ENCODE measurements at regions not wholly inside any gene's neighbourhood (a gene's known extent, or its start where the extent isn't known, plus 50 kb on each side); places are given as distances from the start of the nearest gene placed in this dataset.
"Not testable (repeated sequence)": the region's sequence is repeated elsewhere in the genome, so short reads cannot be mapped to it uniquely, and the experiment has no call there.

DNA sequence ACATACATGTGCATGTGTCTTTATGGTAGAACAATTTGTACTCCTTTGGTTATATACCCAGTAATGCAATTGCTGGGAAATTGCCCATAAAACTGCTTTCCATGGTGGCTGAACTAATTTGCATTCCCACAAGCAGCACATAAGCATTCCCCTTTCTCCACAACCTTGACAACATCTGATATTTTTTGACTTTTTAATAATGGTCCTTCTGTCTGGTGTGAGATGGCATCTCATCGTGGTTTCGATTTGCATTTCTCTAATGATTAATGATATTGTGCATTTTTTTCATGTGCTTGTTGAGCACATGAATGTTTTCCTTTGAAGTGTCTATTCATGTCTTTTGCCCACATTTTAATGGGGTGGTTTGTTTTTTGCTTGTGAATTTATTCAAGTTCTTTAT is 166.0 kb downstream of the TMEM47 start:
- DNase-seq (ENCODE audit: low spot score, unreplicated experiment): no peak
- H3K9me3 Mint-ChIP-seq (ENCODE audit: low read depth): no peaks in the 10 kb centered on the region
- H3K4me3 Mint-ChIP-seq (ENCODE audit: low read depth): no peak overlapping the region
- TF ChIP-seq, protein P1, sequence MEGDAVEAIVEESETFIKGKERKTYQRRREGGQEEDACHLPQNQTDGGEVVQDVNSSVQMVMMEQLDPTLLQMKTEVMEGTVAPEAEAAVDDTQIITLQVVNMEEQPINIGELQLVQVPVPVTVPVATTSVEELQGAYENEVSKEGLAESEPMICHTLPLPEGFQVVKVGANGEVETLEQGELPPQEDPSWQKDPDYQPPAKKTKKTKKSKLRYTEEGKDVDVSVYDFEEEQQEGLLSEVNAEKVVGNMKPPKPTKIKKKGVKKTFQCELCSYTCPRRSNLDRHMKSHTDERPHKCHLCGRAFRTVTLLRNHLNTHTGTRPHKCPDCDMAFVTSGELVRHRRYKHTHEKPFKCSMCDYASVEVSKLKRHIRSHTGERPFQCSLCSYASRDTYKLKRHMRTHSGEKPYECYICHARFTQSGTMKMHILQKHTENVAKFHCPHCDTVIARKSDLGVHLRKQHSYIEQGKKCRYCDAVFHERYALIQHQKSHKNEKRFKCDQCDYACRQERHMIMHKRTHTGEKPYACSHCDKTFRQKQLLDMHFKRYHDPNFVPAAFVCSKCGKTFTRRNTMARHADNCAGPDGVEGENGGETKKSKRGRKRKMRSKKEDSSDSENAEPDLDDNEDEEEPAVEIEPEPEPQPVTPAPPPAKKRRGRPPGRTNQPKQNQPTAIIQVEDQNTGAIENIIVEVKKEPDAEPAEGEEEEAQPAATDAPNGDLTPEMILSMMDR (IDR thresholded peaks at IDR 0.05; ENCODE audit: unreplicated experiment): no peak
- no peaks in the 10 kb centered on the region for H3K4me1 Mint-ChIP-seq (ENCODE audit: low read depth)
- H3K27ac Mint-ChIP-seq: no peak overlapping the region
- no peaks in the 10 kb centered on the region for H3K36me3 Mint-ChIP-seq (ENCODE audit: insufficient read depth)
- no peaks in the 10 kb centered on the region for H3K27me3 Mint-ChIP-seq

GRCh38 chrX:34487364-34487763 is 169.7 kb downstream of the TMEM47 start:
- no peak for DNase-seq (ENCODE audit: low spot score, unreplicated experiment)
- H3K27me3 Mint-ChIP-seq: no peaks in the 10 kb centered on the region
- no peaks in the 10 kb centered on the region for H3K36me3 Mint-ChIP-seq (ENCODE audit: insufficient read depth)

DNA sequence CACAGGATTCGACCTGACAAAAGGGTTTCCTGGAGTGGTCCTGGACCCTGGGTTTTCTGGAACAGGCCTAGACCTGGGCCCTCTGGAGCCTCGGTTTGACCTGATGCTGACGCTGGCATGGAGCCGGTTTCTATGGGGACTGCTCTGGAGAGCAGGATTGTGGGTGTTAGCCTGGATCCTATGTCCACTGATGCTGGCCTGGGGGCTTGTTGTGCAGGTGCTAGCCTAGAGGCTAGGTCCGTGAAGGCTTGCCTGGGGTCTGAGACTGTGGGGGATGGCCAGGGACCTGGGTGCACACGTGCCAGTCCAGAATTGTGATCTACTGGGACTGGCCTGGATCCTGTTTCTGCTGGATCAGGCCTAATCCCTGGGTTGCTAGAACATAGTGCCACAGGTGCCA is 173.1 kb downstream of the TMEM47 start:
- Mint-ChIP-seq H3K36me3 (ENCODE audit: insufficient read depth) (no peaks in the 10 kb centered on the region), H3K27ac (no peak overlapping the region), H3K4me3 (ENCODE audit: low read depth) (no peak overlapping the region), H3K4me1 (ENCODE audit: low read depth) (no peaks in the 10 kb centered on the region), H3K27me3 (no peaks in the 10 kb centered on the region), H3K9me3 (ENCODE audit: low read depth) (no peaks in the 10 kb centered on the region)
- TF ChIP-seq, protein P1 (IDR thresholded peaks at IDR 0.05; ENCODE audit: unreplicated experiment): no peak
- DNase-seq (ENCODE audit: low spot score, unreplicated experiment): no peak

More at GRCh38 chrX:34487364-34487763, 169.7 kb downstream of the TMEM47 start:
- no peak overlapping the region for H3K4me3 Mint-ChIP-seq (ENCODE audit: low read depth)
- no peak overlapping the region for H3K27ac Mint-ChIP-seq
- TF ChIP-seq, protein P1 (IDR thresholded peaks at IDR 0.05; ENCODE audit: unreplicated experiment): no peak
- no peaks in the 10 kb centered on the region for H3K9me3 Mint-ChIP-seq (ENCODE audit: low read depth)
- no peaks in the 10 kb centered on the region for H3K4me1 Mint-ChIP-seq (ENCODE audit: low read depth)

DNA sequence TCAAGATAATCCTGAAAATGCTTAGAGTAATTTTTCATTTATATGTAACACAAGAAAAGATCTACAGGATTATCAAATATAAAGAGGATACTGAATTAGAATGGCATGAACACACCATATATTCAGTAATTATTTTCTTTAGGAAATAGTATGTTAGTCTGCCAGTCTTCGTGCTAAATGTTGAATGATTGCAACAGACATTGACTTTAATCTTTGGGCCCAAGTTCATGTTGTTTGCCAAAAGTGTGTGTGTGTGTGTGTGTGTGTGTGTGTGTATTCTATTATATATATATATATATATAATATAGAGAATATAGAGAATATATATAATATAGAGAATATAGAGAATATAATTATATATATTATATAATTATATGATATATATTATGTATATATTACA is 186.6 kb downstream of the TMEM47 start:
- H3K4me1 Mint-ChIP-seq (ENCODE audit: low read depth): no peaks in the 10 kb centered on the region
- no peaks in the 10 kb centered on the region for H3K27me3 Mint-ChIP-seq
- TF ChIP-seq, protein P1 (IDR thresholded peaks at IDR 0.05; ENCODE audit: unreplicated experiment): no peak
- H3K4me3 Mint-ChIP-seq (ENCODE audit: low read depth): no peak overlapping the region
- H3K27ac Mint-ChIP-seq: no peak overlapping the region
- DNase-seq (ENCODE audit: low spot score, unreplicated experiment): no peak
- no peaks in the 10 kb centered on the region for H3K9me3 Mint-ChIP-seq (ENCODE audit: low read depth)
- H3K36me3 Mint-ChIP-seq (ENCODE audit: insufficient read depth): no peaks in the 10 kb centered on the region

GRCh38 chrX:34467437-34467836 is 189.6 kb downstream of the TMEM47 start:
- H3K9me3 Mint-ChIP-seq (ENCODE audit: low read depth): no peaks in the 10 kb centered on the region
- no peak for DNase-seq (ENCODE audit: low spot score, unreplicated experiment)
- H3K36me3 Mint-ChIP-seq (ENCODE audit: insufficient read depth): no peaks in the 10 kb centered on the region
- H3K27me3 Mint-ChIP-seq: no peaks in the 10 kb centered on the region
- no peaks in the 10 kb centered on the region for H3K4me1 Mint-ChIP-seq (ENCODE audit: low read depth)
- no peak overlapping the region for H3K4me3 Mint-ChIP-seq (ENCODE audit: low read depth)
- TF ChIP-seq, protein P1 (IDR thresholded peaks at IDR 0.05; ENCODE audit: unreplicated experiment): no peak
- no peak overlapping the region for H3K27ac Mint-ChIP-seq

DNA sequence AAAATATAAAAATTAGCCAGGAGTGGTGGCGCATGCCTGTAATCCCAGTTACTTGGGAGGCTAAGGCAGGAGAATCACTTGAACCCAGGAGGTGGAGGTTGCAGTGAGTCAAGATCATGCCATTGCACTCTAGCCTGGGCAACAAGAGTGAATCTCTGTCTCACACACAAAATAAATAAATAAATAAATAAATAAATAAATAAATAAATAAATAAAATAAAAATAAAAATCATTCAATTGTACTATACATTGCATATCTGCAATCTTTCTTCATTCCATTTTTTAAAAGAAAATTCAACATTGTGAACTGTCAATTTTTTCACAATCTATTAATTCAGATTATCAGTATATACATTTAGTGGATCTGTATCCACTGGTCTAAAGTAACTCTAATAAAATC is 193.9 kb downstream of the TMEM47 start:
- DNase-seq (ENCODE audit: low spot score, unreplicated experiment); H3K36me3 Mint-ChIP-seq (ENCODE audit: insufficient read depth); H3K27ac Mint-ChIP-seq; H3K27me3 Mint-ChIP-seq; H3K9me3 Mint-ChIP-seq (ENCODE audit: low read depth); H3K4me1 Mint-ChIP-seq (ENCODE audit: low read depth); H3K4me3 Mint-ChIP-seq (ENCODE audit: low read depth): not testable (repeated sequence)

- not testable (repeated sequence) for H3K27ac Mint-ChIP-seq; H3K36me3 Mint-ChIP-seq (ENCODE audit: insufficient read depth); H3K4me1 Mint-ChIP-seq (ENCODE audit: low read depth); H3K4me3 Mint-ChIP-seq (ENCODE audit: low read depth); DNase-seq (ENCODE audit: low spot score, unreplicated experiment); H3K27me3 Mint-ChIP-seq
- peaks cover 14% of the 10 kb centered on the region for H3K9me3 Mint-ChIP-seq (ENCODE audit: low read depth)
Measured at GRCh38 chrX:34457850-34458249, 199.2 kb downstream of the TMEM47 start.

Measured in progenitor cell of endocrine pancreas (in vitro differentiated cells).